ENCODE measurements at regions not wholly inside any gene's neighbourhood (a gene's known extent, or its start where the extent isn't known, plus 50 kb on each side); places are given as distances from the start of the nearest gene placed in this dataset.

DNA sequence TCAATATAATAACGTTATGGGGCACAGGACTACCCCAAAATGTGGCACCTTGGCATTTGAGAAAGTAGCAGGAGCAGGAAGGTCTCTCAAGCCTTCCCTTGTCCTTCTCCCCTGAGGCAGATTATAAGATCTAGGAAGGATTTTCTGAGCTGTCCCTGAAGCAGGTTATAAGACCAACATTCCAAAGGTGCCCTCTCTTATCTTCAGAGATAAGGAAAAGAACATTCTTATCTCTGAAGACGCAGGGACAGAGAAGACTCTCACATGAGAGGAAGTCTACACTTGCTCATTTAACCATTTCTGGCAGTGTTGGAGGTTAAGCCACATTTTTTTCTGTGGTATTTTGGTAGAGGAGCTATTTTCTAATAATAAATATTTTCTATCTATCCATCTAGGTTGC is 437.9 kb upstream of the MAOA start:
- in situ Hi-C loops (cut with HindIII; ENCODE audit: low sequenced_read_pairs) = no loop called here
- TF ChIP-seq, protein P1, sequence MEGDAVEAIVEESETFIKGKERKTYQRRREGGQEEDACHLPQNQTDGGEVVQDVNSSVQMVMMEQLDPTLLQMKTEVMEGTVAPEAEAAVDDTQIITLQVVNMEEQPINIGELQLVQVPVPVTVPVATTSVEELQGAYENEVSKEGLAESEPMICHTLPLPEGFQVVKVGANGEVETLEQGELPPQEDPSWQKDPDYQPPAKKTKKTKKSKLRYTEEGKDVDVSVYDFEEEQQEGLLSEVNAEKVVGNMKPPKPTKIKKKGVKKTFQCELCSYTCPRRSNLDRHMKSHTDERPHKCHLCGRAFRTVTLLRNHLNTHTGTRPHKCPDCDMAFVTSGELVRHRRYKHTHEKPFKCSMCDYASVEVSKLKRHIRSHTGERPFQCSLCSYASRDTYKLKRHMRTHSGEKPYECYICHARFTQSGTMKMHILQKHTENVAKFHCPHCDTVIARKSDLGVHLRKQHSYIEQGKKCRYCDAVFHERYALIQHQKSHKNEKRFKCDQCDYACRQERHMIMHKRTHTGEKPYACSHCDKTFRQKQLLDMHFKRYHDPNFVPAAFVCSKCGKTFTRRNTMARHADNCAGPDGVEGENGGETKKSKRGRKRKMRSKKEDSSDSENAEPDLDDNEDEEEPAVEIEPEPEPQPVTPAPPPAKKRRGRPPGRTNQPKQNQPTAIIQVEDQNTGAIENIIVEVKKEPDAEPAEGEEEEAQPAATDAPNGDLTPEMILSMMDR (IDR thresholded peaks at IDR 0.05; ENCODE audit: low read depth, low read length) = no peak
- DNase-seq (ENCODE audit: low read depth, low spot score) = no peak
- H3K4me3 ChIP-seq (ENCODE audit: low read depth, low read length) = no peak overlapping the region

DNA sequence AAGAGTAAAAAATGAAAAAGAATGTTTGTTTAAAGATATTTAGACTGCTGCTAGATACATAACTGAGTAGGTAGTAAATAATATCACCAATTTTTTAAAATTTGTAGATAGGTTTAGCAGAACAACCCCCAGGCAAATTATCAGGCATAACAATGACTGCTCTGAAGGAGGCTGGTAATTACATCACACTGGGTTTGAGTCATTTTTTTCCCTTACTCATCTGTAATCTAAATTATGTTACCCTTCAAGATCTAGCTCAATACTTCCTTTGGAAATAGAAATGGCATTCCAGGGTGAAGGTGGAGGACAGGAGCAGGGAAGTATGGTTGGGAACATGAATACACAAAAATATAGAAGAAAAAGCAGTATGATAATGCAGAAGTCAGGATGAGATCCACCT is 431.6 kb upstream of the MAOA start:
- TF ChIP-seq, protein P1 (IDR thresholded peaks at IDR 0.05; ENCODE audit: low read depth, low read length) = no peak
- no peak overlapping the region for H3K4me3 ChIP-seq (ENCODE audit: low read depth, low read length)
- in situ Hi-C loops (cut with HindIII; ENCODE audit: low sequenced_read_pairs) = no loop called here
- no peak for DNase-seq (ENCODE audit: low read depth, low spot score)

DNA sequence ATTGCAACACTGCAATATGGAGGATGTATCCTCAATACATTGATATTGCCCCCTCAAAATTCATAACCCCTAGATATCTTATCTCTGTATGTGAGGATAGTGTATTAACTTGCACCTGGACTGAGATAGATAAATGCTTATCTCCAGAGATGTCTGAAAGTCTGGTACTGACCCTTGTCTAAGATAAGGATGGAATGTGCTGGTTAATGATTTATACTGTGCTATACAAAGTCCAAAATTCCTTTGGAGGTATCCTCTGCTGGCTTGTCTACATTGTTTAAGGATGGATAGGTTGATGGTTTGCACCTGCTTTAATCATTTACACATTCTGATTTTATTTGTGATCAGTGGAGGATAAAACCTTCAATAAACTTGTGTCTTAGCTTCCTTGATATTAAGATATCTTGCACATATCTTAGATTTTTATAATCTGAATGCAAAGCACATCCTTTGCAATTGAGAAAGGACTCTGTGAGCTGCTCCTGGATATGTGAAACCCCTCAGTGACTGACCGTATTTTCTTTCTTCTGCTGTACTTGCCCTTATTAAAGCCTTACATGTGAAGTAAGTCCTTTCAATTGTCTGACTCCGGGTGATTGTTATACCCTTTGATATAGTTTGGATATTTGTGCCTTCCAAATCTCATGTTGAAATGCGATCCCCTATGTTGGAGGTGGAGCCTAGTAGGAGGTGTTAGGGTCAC is 430.3 kb upstream of the MAOA start:
- no peak overlapping the region for H3K4me3 ChIP-seq (ENCODE audit: low read depth, low read length)
- TF ChIP-seq, protein P1 (IDR thresholded peaks at IDR 0.05; ENCODE audit: low read depth, low read length) = no peak
- in situ Hi-C loops (cut with HindIII; ENCODE audit: low sequenced_read_pairs) = no loop called here
- no peak for DNase-seq (ENCODE audit: low read depth, low spot score)

DNA sequence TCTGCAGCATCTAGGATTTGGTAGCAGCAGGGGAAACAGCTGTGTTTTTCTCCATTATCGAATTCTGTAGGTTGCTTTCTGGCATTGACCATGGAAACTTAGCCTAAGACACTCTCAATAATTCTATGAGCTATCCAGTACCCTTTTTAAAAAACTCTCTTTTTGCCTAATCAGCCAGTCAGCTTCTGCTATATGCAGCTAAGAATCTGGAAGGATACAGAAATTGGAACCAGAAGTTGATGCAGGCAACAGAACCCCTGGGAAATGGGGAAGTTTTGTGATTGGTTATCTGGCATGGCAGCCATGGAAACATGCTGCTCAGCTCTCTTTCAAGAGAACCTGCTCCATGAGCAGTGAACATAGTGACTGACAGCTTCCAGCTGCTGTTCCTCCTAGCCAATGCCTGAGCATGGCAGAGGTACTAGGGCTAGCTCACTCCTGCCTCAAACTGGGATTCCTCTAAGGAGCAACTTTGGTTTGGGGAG is 417.6 kb upstream of the MAOA start:
- DNase-seq (ENCODE audit: low read depth, low spot score) = no peak
- TF ChIP-seq, protein P1 (IDR thresholded peaks at IDR 0.05; ENCODE audit: low read depth, low read length) = no peak
- in situ Hi-C loops (cut with HindIII; ENCODE audit: low sequenced_read_pairs) = no loop called here
- H3K4me3 ChIP-seq (ENCODE audit: low read depth, low read length) = no peak overlapping the region

DNA sequence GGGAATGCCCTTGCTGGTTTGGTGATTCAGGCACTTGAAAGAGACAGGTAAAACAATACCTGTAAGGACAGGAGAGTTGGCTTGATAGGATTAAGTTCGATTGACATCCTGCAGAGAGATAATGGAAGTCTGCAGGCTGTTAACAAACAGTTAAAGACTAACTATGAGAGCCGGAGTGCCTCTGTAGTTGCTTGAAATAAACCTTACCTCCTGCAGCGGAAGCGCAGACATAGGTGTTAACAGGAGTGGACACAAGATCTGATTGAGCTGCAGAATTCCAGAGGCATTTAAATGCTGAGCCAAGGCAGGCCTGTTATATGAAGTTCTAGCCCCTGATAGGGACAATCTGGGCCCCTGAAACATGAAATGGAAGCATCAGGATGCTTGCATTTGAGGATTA is 416.7 kb upstream of the MAOA start:
- in situ Hi-C loops (cut with HindIII; ENCODE audit: low sequenced_read_pairs) = no loop called here
- no peak for DNase-seq (ENCODE audit: low read depth, low spot score)
- TF ChIP-seq, protein P1 (IDR thresholded peaks at IDR 0.05; ENCODE audit: low read depth, low read length) = no peak
- H3K4me3 ChIP-seq (ENCODE audit: low read depth, low read length) = no peak overlapping the region

DNA sequence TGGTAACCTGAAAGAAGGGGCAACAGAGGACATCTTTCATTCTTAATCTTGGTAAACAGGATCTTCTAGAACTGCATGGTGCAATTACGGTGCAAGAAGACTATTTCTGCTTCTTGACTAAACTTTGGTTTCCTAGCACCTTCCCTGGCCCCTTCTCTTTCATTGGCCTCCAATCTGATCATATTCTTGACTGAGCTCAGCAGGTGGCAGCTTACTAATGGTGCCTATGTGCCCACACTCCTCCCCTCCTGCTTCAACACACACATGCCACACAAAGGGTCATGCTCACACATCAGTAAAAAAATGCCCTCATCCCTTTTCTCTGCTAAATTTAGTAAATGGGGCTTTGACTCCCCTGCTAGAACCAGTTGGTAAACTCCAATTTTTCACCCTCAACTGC is 400.5 kb upstream of the MAOA start:
- TF ChIP-seq, protein P1 (IDR thresholded peaks at IDR 0.05; ENCODE audit: low read depth, low read length) = no peak
- no peak for DNase-seq (ENCODE audit: low read depth, low spot score)
- H3K4me3 ChIP-seq (ENCODE audit: low read depth, low read length) = no peak overlapping the region
- in situ Hi-C loops (cut with HindIII; ENCODE audit: low sequenced_read_pairs) = no loop called here
